HepG2 (cell line): ENCODE measurements at regions not wholly inside any gene's neighbourhood (a gene's known extent, or its start where the extent isn't known, plus 50 kb on each side); places are given as distances from the start of the nearest gene placed in this dataset.

Experiments used
- CTCF ChIP-seq: sonication (generic); formaldehyde crosslinking; IDR thresholded peaks from 2 replicates; pipeline ENCODE4 v1.5.0; 2020; ENCODE audit warnings: mild to moderate bottlenecking, missing genetic modification reagents, moderate library complexity
- MLLT10 ChIP-seq: sonication (generic); formaldehyde crosslinking; IDR thresholded peaks from 2 replicates; pipeline ENCODE4 v1.4.0; 2020; ENCODE audit warnings: missing genetic modification reagents
- PHB2 ChIP-seq: fragments of 450-650 bp; IDR thresholded peaks from 2 replicates; pipeline ENCODE4 v1.6.1; 2018; ENCODE audit not compliant: partially characterized antibody
- POLR2AphosphoS5 ChIP-seq: IDR thresholded peaks from 2 replicates; pipeline ENCODE4 v1.6.1; 2012; ENCODE audit warnings: low read depth, low read length
- RFX1 ChIP-seq: fragments of 450-650 bp; IDR thresholded peaks from 2 replicates; pipeline ENCODE4 v1.6.1; 2017
- TF ChIP-seq, protein P1 (sequence below): sonication (generic); formaldehyde crosslinking; IDR thresholded peaks from 2 replicates; pipeline ENCODE4 v1.4.0; 2020; ENCODE audit warnings: low read depth, mild to moderate bottlenecking, missing genetic modification reagents

- TF ChIP-seq POLR2AphosphoS5 (no peak), PHB2 (no peak), MLLT10 (no peak), RFX1 (no peak), CTCF (CRISPR knock-in tag) (no peak)
- TF ChIP-seq, protein P1, sequence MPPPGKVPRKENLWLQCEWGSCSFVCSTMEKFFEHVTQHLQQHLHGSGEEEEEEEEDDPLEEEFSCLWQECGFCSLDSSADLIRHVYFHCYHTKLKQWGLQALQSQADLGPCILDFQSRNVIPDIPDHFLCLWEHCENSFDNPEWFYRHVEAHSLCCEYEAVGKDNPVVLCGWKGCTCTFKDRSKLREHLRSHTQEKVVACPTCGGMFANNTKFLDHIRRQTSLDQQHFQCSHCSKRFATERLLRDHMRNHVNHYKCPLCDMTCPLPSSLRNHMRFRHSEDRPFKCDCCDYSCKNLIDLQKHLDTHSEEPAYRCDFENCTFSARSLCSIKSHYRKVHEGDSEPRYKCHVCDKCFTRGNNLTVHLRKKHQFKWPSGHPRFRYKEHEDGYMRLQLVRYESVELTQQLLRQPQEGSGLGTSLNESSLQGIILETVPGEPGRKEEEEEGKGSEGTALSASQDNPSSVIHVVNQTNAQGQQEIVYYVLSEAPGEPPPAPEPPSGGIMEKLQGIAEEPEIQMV (CRISPR knock-in tag): no peak
These were observed 147.3 kb downstream of the SST start for GRCh38 chr3:187522890-187523289.
